ENCODE measurements at regions not wholly inside any gene's neighbourhood (a gene's known extent, or its start where the extent isn't known, plus 50 kb on each side); places are given as distances from the start of the nearest gene placed in this dataset.

DNA sequence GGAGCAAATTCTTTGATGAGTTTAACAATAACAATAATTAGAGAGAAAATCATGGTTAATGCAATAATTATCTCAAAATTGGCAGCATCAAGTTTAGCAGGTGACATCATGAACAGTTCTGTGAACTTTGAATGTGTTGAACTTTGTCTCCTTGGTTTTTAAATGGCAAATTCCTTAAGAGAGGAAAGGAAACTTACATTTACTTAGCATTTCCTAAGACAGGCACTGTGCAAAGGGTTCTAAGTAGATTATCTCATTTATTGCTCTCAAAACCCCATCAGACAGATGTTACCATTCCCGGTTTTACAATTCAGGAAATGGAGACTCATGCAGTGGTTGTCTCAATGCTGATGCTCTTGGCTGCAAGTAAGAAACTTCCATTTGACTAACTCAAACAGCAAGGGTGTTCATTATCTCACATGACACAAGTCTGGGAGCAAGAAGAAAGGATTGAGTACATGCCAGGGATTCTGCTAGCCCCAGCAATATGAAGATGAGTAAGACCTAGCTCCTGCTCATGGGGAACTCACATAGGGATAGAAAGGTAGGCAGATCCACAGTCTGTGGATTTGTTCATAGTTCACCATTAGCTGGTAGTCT lies 81.3 kb upstream of the ITGA6 start:
- no peaks in the 10 kb centered on the region for H4K20me1 ChIP-seq (ENCODE audit: insufficient read depth)
- H3K27ac ChIP-seq: no peak overlapping the region
- no peaks in the 10 kb centered on the region for H3K79me2 ChIP-seq (ENCODE audit: insufficient read depth)
- H3K4me3 ChIP-seq: no peak overlapping the region
- peak; percentile 47 for DNase-seq
- no peaks in the 10 kb centered on the region for H3K36me3 ChIP-seq (ENCODE audit: low read depth)
- WGBS, 2 experiments (ENCODE audit: low coverage in 1 of 2, low lambda C conversion rate in 2 of 2, missing lambda C conversion rate in 2 of 2): 0 to 11% methylated on average over 1 of the region's 1 CpG
- in situ Hi-C loops (cut with MboI): no loop called here
- H2AFZ ChIP-seq: no peak overlapping the region
- TF ChIP-seq EZH2 (IDR thresholded peaks at IDR 0.05; ENCODE audit: insufficient read depth, poor library complexity, severe bottlenecking) (no peak), EZH2phosphoT487 (IDR thresholded peaks at IDR 0.05; ENCODE audit: insufficient read depth, low read depth) (no peak)
- H3K9me2 ChIP-seq (ENCODE audit: insufficient read depth): no peaks in the 10 kb centered on the region
- H3K9ac ChIP-seq: no peak overlapping the region
- no peaks in the 10 kb centered on the region for H3K9me3 ChIP-seq (ENCODE audit: low read depth)
- peaks cover 8% of the 10 kb centered on the region for H3F3A ChIP-seq (ENCODE audit: insufficient read depth)
- no peaks in the 10 kb centered on the region for H3K27me3 ChIP-seq (replicated peaks; ENCODE audit: insufficient read depth)
- no peaks in the 10 kb centered on the region for H3K4me1 ChIP-seq (ENCODE audit: insufficient read depth)
- H3K4me2 ChIP-seq (ENCODE audit: unreplicated experiment): no peak overlapping the region

DNA sequence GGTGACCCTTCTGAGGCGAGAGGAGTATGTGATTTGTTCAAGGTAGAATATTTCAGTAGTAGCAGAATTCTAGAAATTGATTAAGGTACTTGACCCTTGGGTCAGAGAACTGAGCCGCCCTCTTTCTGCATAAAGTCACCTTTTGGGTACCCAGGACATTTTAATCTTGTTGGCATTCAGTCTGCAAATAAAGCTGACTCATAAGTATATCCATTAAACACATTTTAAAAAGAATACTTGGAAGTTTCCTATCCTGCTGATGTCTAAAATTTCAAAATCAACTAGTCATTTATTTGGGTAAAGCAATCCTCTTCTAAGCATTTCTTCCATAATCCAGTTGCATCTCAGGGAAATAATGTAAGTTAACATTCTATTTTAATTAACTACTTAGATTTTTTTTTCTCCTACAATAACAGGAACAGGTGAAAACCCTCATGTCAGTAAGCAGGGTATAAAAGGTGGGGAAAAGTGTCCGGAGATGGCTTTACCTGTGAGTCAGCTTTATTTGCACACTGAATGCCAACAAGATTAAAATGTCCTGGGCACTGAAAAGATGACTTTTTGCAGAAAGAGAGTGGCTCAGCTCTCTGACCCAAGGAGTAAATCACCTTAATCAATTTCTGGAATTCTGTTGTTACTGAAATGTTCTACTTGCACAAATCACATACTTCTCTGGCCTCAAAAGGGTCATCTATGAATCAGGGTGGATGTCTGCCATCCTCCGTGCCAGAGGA lies 78.7 kb upstream of the ITGA6 start:
- 23 to 32% methylated on average over 4 of the region's 4 CpGs for WGBS, 2 experiments (ENCODE audit: low coverage in 1 of 2, low lambda C conversion rate in 2 of 2, missing lambda C conversion rate in 2 of 2)
- Histone ChIP-seq H3K9me3 (ENCODE audit: low read depth) (no peaks in the 10 kb centered on the region), H3K9me2 (ENCODE audit: insufficient read depth) (no peaks in the 10 kb centered on the region), H4K20me1 (ENCODE audit: insufficient read depth) (no peaks in the 10 kb centered on the region), H3K27ac (no peak overlapping the region), H3F3A (ENCODE audit: insufficient read depth) (peaks cover 8% of the 10 kb centered on the region), H2AFZ (no peak overlapping the region), H3K4me3 (no peak overlapping the region), H3K36me3 (ENCODE audit: low read depth) (no peaks in the 10 kb centered on the region), H3K79me2 (ENCODE audit: insufficient read depth) (no peaks in the 10 kb centered on the region), H3K9ac (no peak overlapping the region), H3K4me1 (ENCODE audit: insufficient read depth) (no peaks in the 10 kb centered on the region), H3K4me2 (ENCODE audit: unreplicated experiment) (no peak overlapping the region), H3K27me3 (replicated peaks; ENCODE audit: insufficient read depth) (no peaks in the 10 kb centered on the region)
- no peak for DNase-seq
- no peak for TF ChIP-seq EZH2phosphoT487 (IDR thresholded peaks at IDR 0.05; ENCODE audit: insufficient read depth, low read depth)
- TF ChIP-seq EZH2 (IDR thresholded peaks at IDR 0.05; ENCODE audit: insufficient read depth, poor library complexity, severe bottlenecking): no peak
- in situ Hi-C loops (cut with MboI): no loop called here

GRCh38 chr2:172350839-172351479 lies 76.4 kb upstream of the ITGA6 start:
- Histone ChIP-seq H3K9me2 (ENCODE audit: insufficient read depth) (no peaks in the 10 kb centered on the region), H3K9me3 (ENCODE audit: low read depth) (no peaks in the 10 kb centered on the region), H4K20me1 (ENCODE audit: insufficient read depth) (no peaks in the 10 kb centered on the region), H2AFZ (no peak overlapping the region), H3K36me3 (ENCODE audit: low read depth) (no peaks in the 10 kb centered on the region), H3K4me2 (ENCODE audit: unreplicated experiment) (no peak overlapping the region), H3K4me1 (ENCODE audit: insufficient read depth) (no peaks in the 10 kb centered on the region), H3F3A (ENCODE audit: insufficient read depth) (peaks cover 5% of the 10 kb centered on the region), H3K4me3 (no peak overlapping the region), H3K27me3 (replicated peaks; ENCODE audit: insufficient read depth) (no peaks in the 10 kb centered on the region), H3K9ac (no peak overlapping the region), H3K27ac (no peak overlapping the region), H3K79me2 (ENCODE audit: insufficient read depth) (no peaks in the 10 kb centered on the region)
- 27 to 38% methylated on average over 9 of the region's 9 CpGs for WGBS, 2 experiments (ENCODE audit: low coverage in 1 of 2, low lambda C conversion rate in 2 of 2, missing lambda C conversion rate in 2 of 2)
- peak; percentile 25 for DNase-seq
- no peak for TF ChIP-seq EZH2 (IDR thresholded peaks at IDR 0.05; ENCODE audit: insufficient read depth, poor library complexity, severe bottlenecking)
- no peak for TF ChIP-seq EZH2phosphoT487 (IDR thresholded peaks at IDR 0.05; ENCODE audit: insufficient read depth, low read depth)
- in situ Hi-C loops (cut with MboI): no loop called here

- Histone ChIP-seq H3K4me1 (ENCODE audit: insufficient read depth) (no peaks in the 10 kb centered on the region), H3F3A (ENCODE audit: insufficient read depth) (no peaks in the 10 kb centered on the region), H3K27me3 (replicated peaks; ENCODE audit: insufficient read depth) (no peaks in the 10 kb centered on the region), H3K9me2 (ENCODE audit: insufficient read depth) (no peaks in the 10 kb centered on the region), H3K9ac (no peak overlapping the region), H3K4me3 (no peak overlapping the region), H3K4me2 (ENCODE audit: unreplicated experiment) (no peak overlapping the region), H2AFZ (no peak overlapping the region), H4K20me1 (ENCODE audit: insufficient read depth) (no peaks in the 10 kb centered on the region), H3K27ac (no peak overlapping the region), H3K9me3 (ENCODE audit: low read depth) (no peaks in the 10 kb centered on the region), H3K79me2 (ENCODE audit: insufficient read depth) (no peaks in the 10 kb centered on the region), H3K36me3 (ENCODE audit: low read depth) (no peaks in the 10 kb centered on the region)
- no peak for TF ChIP-seq EZH2phosphoT487 (IDR thresholded peaks at IDR 0.05; ENCODE audit: insufficient read depth, low read depth)
- no peak for TF ChIP-seq EZH2 (IDR thresholded peaks at IDR 0.05; ENCODE audit: insufficient read depth, poor library complexity, severe bottlenecking)
- 75 to 76% methylated on average over 4 of the region's 4 CpGs for WGBS, 2 experiments (ENCODE audit: low coverage in 1 of 2, low lambda C conversion rate in 2 of 2, missing lambda C conversion rate in 2 of 2)
- in situ Hi-C loops (cut with MboI): no loop called here
- no peak for DNase-seq
These were observed 75.8 kb upstream of the ITGA6 start for GRCh38 chr2:172351586-172351985.

Data from GM23248 (cell line).